Left lung (tissue), 4 donors: ENCODE measurements at regions not wholly inside any gene's neighbourhood (a gene's known extent, or its start where the extent isn't known, plus 50 kb on each side); places are given as distances from the start of the nearest gene placed in this dataset.

Experiments
- ATAC-seq: fragments of 200-7000 bp; cut with Tn5 transposase; one replicate; pipeline ENCODE4 v1.9.1; 2020; ENCODE audit warnings: moderate library complexity
- DNase-seq, 4 donors: peaks; one replicate each; pipeline ENCODE4 v3.0.0-alpha.2; 2013 to 2020
- H3K27ac ChIP-seq, 2 donors: fragments of 200-600 bp; sonication (generic) in 1 of 2; one replicate each; pipeline versions ENCODE4 v1.5.0 to v1.8.0; 2020 to 2021
- H3K27me3 ChIP-seq, 2 donors: fragments of 200-600 bp; sonication (generic) in 1 of 2; one replicate each; pipeline versions ENCODE4 v1.5.0 to v1.8.0; 2020 to 2021
- H3K36me3 ChIP-seq, 2 donors: fragments of 200-600 bp; sonication (generic) in 1 of 2; one replicate each; pipeline versions ENCODE4 v1.5.0 to v1.8.0; 2020 to 2021
- H3K4me1 ChIP-seq, 2 donors: fragments of 200-600 bp; one replicate each; pipeline ENCODE4 v1.8.0; 2021
- H3K4me3 ChIP-seq, 2 donors: fragments of 200-600 bp; sonication (generic) in 1 of 2; one replicate each; pipeline versions ENCODE4 v1.5.0 to v1.8.0; 2020 to 2021; ENCODE audit warnings: mild to moderate bottlenecking in 1 of 2
- H3K9me3 ChIP-seq, 2 donors: fragments of 200-600 bp; sonication (generic) in 1 of 2; one replicate each; pipeline versions ENCODE4 v1.5.0 to v1.8.0; 2020 to 2021
- intact Hi-C, 2 donors: fragments of 100-400 bp; cut with DNase I; formaldehyde crosslinking; loops; one replicate each; pipeline versions ENCODE4 v1.11.2 to v1.14.2; 2022
- TF ChIP-seq, protein P1 (sequence below), 2 donors: fragments of 200-600 bp; sonication (generic) in 1 of 2; IDR thresholded peaks; one replicate each; pipeline versions ENCODE4 v1.5.0 to v1.8.0; 2021; ENCODE audit warnings: antibody characterized with exemption in 2 of 2
- donor health status: DM: no; HTN: yes; CAD: no.
- donor health status: DM: no; HTN: no; CAD: no.

GRCh38 chr12:62082448-62082847, 177.8 kb upstream of the USP15 start:
- intact Hi-C loops = no loop called here
- no peak overlapping the region for H3K4me3 ChIP-seq
- H3K27ac ChIP-seq = no peak overlapping the region

DNA sequence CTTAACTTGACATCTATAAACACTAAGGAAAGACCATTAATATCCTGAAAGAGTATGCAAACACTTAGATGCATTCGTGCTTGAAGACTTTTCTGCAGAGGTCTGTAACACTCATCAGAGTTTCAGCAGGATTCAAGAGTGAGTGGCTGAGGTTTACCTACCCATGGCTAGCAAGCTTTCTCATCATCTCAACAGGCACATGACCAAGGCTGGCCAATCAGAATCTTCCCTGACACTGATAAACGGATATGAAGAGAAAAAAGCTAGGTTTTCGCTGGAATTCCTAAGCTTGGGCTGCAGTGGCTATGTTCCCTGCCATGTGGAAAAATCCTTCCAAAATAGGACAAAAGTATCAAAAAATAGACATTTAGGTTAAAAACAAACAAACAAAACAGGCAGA, 162.1 kb upstream of the USP15 start:
- H3K36me3 ChIP-seq = no peaks in the 10 kb centered on the region
- intact Hi-C loops = no loop called here
- ATAC-seq = no peak
- H3K27me3 ChIP-seq = no peaks in the 10 kb centered on the region
- no peak for DNase-seq
- no peaks in the 10 kb centered on the region for H3K4me1 ChIP-seq
- H3K4me3 ChIP-seq = no peak overlapping the region
- H3K27ac ChIP-seq = no peak overlapping the region
- no peaks in the 10 kb centered on the region for H3K9me3 ChIP-seq
- TF ChIP-seq, protein P1, sequence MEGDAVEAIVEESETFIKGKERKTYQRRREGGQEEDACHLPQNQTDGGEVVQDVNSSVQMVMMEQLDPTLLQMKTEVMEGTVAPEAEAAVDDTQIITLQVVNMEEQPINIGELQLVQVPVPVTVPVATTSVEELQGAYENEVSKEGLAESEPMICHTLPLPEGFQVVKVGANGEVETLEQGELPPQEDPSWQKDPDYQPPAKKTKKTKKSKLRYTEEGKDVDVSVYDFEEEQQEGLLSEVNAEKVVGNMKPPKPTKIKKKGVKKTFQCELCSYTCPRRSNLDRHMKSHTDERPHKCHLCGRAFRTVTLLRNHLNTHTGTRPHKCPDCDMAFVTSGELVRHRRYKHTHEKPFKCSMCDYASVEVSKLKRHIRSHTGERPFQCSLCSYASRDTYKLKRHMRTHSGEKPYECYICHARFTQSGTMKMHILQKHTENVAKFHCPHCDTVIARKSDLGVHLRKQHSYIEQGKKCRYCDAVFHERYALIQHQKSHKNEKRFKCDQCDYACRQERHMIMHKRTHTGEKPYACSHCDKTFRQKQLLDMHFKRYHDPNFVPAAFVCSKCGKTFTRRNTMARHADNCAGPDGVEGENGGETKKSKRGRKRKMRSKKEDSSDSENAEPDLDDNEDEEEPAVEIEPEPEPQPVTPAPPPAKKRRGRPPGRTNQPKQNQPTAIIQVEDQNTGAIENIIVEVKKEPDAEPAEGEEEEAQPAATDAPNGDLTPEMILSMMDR (IDR thresholded peaks at IDR 0.05) = no peak

More at GRCh38 chr12:62082448-62082847, 177.8 kb upstream of the USP15 start:
- DNase-seq (no peak), ATAC-seq (no peak)
- TF ChIP-seq, protein P1 (IDR thresholded peaks at IDR 0.05) = no peak
- no peaks in the 10 kb centered on the region for H3K36me3 ChIP-seq
- H3K9me3 ChIP-seq = peaks cover 0 to 9% of the 10 kb centered on the region in 2 donors
- H3K27me3 ChIP-seq = no peaks in the 10 kb centered on the region
- no peaks in the 10 kb centered on the region for H3K4me1 ChIP-seq

DNA sequence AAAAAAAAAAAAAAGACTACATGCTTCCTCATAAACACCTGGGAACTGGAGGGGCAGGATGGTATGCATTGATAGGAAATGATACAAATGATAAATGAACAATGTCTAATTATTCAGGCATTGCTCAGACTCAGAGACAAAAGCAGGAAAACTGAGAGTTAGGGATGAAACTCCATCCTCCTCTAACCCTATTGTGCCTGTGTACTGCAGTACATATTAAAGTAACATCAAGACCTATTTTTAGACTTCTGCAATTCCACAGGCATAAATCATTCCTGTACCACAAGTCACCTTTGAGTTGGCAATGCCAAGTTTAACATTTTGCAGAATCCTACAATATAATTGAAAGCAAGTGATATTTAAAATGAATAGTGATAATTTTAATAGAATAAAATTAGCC, 156.5 kb upstream of the USP15 start:
- TF ChIP-seq, protein P1 (IDR thresholded peaks at IDR 0.05) = no peak
- Histone ChIP-seq H3K9me3 (no peaks in the 10 kb centered on the region), H3K4me1 (no peaks in the 10 kb centered on the region), H3K36me3 (no peaks in the 10 kb centered on the region), H3K27me3 (no peaks in the 10 kb centered on the region), H3K4me3 (no peak overlapping the region), H3K27ac (no peak overlapping the region)
- DNase-seq = no peak
- intact Hi-C loops = no loop called here
- no peak for ATAC-seq

DNA sequence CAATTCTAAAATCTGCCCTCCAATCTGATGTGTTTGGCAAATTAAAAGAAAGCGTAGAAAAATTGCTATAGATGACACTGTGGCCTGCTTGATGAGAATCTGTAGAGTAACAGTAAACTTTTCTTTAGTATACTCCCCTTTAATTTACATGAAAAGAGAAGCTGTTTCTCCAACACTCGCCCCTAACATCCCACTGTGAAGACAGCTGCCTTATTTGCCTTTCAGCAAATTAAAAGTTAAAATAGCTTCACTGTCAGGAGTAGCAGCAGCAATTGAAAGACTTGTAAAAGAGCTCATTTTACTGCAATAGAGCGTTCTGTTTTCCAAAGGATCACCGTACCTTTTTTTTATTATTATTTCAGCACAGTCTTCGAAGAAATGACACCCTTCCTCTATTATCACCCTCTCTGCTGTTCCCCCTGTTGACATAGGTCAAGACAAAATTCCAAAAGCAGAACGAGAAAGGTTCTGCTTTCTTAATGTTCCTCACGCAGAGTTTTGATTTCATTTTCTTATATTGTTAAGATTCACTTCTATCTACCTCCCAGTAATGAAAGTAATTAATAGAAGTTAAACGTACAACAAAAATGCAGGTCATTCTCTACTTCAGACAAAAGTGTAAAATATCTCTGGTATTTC, 153.5 kb upstream of the USP15 start:
- no peak for DNase-seq
- no peaks in the 10 kb centered on the region for H3K4me1 ChIP-seq
- no peak overlapping the region for H3K27ac ChIP-seq
- H3K27me3 ChIP-seq = no peaks in the 10 kb centered on the region
- H3K4me3 ChIP-seq = no peak overlapping the region
- no peaks in the 10 kb centered on the region for H3K36me3 ChIP-seq
- H3K9me3 ChIP-seq = no peaks in the 10 kb centered on the region
- ATAC-seq = no peak
- TF ChIP-seq, protein P1 (IDR thresholded peaks at IDR 0.05) = no peak
- intact Hi-C loops = no loop called here

DNA sequence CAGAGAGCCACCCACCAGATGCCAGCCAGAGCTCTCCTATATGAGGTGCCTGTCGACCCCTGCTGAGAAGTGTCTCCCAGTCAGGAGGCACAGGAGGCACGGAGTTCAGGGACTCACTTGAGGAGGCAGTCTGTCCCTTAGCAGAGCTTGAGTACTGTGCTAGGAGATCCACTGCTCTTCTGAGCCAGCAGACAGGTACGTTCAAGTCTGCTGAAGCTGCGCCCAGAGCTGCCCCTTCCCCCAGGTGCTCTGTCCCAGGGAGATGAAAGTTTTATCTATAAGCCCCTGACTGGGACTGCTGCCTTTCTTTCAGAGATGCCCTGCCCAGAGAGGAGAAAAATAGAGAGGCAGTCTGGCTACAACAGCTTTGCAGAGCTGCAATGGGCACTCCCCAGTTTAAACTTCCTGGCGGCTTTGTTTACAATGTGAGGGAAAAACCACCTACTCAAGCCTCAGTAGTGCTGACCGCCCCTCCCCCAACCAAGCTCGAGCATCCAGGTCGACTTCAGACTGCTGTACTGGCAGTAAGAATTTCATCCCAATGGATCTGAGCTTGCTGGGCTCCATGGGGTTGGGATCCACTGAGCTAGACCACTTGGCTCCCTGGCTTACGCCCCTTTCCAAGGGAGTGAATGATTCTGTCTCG, 146.7 kb upstream of the USP15 start:
- Histone ChIP-seq H3K9me3 (no peaks in the 10 kb centered on the region), H3K4me3 (no peak overlapping the region), H3K27ac (no peak overlapping the region), H3K4me1 (no peaks in the 10 kb centered on the region), H3K27me3 (no peaks in the 10 kb centered on the region), H3K36me3 (no peaks in the 10 kb centered on the region)
- ATAC-seq (no peak), DNase-seq (peak in 1 of 4 donors; percentile 14)
- intact Hi-C loops = no loop called here
- TF ChIP-seq, protein P1 (IDR thresholded peaks at IDR 0.05) = no peak
